ENCODE measurements at regions not wholly inside any gene's neighbourhood (a gene's known extent, or its start where the extent isn't known, plus 50 kb on each side); places are given as distances from the start of the nearest gene placed in this dataset.
"Not testable (repeated sequence)": the region's sequence is repeated elsewhere in the genome, so short reads cannot be mapped to it uniquely, and the experiment has no call there.

DNA sequence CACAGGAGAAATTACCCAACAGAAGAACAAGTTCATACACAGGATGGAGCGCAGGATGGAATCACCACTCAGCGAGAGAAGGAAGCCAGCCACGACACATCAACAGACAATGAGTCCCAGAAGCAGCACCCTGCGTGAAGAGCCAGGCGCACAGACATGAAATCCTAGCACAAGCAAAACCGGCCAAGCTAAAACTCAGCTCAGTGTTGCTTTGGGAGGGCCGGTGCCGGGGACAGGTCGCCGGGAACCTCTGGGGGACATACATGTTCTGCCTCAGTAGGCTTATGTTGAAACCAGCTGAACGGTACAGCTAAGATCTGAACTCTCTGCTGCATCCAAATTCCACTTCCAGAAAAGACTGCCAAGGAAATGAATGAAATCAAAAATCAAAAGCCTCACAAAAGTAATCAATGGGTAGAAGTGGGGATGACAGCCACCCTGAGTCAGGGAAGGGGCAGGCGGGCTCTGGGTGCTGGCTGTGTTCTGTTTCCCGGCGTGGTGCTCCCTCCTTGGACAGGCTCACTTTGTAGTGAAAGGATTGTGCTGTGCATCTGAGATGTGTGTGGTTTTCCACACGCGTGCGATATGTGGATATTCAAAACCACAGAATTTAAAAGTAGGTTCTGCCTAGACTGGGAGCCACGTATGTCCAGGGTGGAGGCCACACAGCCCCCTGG lies 114.7 kb downstream of the PDGFA start:
- Histone ChIP-seq H3K36me3 (ENCODE audit: insufficient read depth, low read length) (no peaks in the 10 kb centered on the region), H3K4me3 (no peak overlapping the region), H3K9me3 (ENCODE audit: low read depth, low read length) (no peaks in the 10 kb centered on the region), H3K27ac (no peak overlapping the region), H3K9ac (ENCODE audit: insufficient read length) (no peak overlapping the region)
- no peak for DNase-seq (ENCODE audit: low read depth, low spot score)
- TF ChIP-seq EZH2 (IDR thresholded peaks at IDR 0.05): no peak
- no peak for TF ChIP-seq POLR2AphosphoS5 (IDR thresholded peaks at IDR 0.05; ENCODE audit: borderline replicate concordance, low read depth, low read length)

DNA sequence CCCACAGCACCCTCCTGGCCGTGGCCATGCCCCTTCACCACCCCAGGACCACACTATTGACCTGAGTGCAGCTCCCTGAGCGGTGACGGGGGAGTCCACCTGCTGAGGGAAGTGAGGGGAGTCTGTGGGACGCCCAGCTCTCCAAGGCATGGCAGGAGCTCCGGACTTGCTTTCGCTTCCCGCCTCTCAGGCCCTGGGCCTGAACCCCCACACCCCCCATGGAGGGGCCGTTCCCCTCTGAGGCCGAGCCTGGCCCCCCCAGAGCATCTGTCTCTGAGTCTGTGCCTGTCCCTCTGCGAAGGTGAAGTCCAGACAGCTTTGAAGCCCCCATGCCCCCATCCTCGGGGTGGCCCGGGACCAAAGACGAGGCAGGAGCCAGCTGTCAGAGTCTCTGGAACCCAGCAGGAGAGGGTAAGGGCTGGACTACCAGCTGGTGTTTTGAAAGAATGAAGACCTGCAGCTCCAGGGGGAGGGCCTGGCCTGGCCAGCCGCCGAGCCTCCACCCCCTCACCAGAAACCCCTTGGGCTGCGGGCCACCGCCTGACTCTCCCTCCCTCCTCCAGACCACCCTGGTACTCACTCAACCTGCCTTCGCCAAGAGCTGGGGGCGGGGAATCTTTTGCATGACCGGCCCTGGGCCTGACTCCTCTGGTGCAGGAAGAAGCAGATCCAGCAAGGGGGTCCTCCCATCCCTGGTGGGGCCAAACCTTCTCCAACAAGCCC lies 114.0 kb downstream of the PDGFA start:
- DNase-seq (ENCODE audit: low read depth, low spot score): no peak
- Histone ChIP-seq H3K9ac (ENCODE audit: insufficient read length) (no peak overlapping the region), H3K4me3 (no peak overlapping the region), H3K27ac (no peak overlapping the region), H3K36me3 (ENCODE audit: insufficient read depth, low read length) (no peaks in the 10 kb centered on the region), H3K9me3 (ENCODE audit: low read depth, low read length) (no peaks in the 10 kb centered on the region)
- TF ChIP-seq FOXP2 (optimal IDR thresholded peaks at IDR 0.05; ENCODE audit: control extremely low read depth, extremely low read length, insufficient read depth) (no peak), POLR2AphosphoS5 (IDR thresholded peaks at IDR 0.05; ENCODE audit: borderline replicate concordance, low read depth, low read length) (no peak), EZH2 (IDR thresholded peaks at IDR 0.05) (no peak)

DNA sequence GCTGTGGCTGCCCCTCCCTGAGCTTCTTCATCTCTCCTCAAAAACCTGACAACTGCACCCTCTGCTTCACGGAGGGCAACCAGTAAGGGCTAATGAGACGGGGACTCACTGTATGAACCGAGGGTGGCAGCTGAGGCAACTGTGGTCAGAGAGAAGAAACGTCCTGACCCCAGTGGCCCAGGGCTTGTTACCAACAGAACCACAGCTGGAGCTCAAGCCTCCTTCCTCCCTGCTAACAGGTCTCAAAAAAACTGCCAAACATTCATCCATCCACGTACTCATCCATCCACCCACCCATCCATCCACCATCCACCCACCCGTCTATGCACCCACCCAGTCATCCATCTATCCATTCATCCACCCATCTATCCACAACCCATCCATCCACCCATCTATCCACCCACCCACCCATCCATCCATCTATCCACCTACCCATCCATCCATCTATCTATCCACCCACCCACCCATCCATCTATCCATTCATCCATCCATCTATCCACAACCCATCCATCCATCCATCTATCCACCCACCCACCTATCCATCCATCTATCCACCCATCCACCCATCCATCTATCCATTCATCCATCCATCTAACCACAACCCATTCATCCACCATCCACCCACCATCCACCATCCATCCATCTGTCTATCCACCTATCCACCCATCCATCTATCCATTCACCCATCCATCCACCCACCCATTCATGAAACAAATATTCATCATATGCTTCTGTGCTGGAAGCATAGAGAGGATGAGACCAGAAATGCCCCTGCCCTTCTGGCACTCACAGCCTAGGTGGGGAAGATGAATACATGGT lies 111.7 kb downstream of the PDGFA start:
- no peaks in the 10 kb centered on the region for H3K36me3 ChIP-seq (ENCODE audit: insufficient read depth, low read length)
- H3K9ac ChIP-seq (ENCODE audit: insufficient read length): no peak overlapping the region
- TF ChIP-seq FOXP2 (optimal IDR thresholded peaks at IDR 0.05; ENCODE audit: control extremely low read depth, extremely low read length, insufficient read depth) (no peak), POLR2AphosphoS5 (IDR thresholded peaks at IDR 0.05; ENCODE audit: borderline replicate concordance, low read depth, low read length) (no peak), EZH2 (IDR thresholded peaks at IDR 0.05) (no peak)
- no peak overlapping the region for H3K27ac ChIP-seq
- no peaks in the 10 kb centered on the region for H3K9me3 ChIP-seq (ENCODE audit: low read depth, low read length)
- DNase-seq (ENCODE audit: low read depth, low spot score): no peak
- H3K4me3 ChIP-seq: no peak overlapping the region

DNA sequence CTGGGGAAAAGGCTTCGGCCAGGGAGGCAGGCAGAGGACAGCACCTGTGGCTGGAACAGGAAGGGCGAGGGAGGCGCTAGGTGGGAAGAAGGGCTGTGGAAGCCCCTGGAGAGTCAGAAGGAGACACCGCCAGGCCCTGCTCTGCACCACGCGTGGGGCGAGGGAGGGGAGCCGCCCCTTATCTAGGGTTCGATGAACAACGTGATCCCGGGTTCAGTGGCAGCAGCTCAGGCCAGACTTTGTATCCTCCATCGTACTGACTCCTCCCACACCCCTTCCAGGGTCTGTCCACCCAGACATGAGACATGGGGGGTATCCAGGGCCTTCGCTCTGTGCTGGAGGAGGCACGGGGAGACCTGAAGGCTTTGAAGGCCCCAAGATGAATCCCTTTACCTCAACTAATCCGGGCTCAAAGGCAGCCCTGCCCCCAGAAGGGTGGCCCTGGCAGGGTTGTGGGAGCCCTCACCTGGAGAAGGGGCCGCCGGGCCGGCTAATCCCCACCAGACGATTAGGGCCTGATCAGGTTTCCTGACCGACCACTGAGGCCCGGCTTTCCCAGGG lies 110.8 kb downstream of the PDGFA start:
- TF ChIP-seq FOXP2 (optimal IDR thresholded peaks at IDR 0.05; ENCODE audit: control extremely low read depth, extremely low read length, insufficient read depth) (no peak), POLR2AphosphoS5 (IDR thresholded peaks at IDR 0.05; ENCODE audit: borderline replicate concordance, low read depth, low read length) (no peak), EZH2 (IDR thresholded peaks at IDR 0.05) (no peak)
- no peak overlapping the region for H3K9ac ChIP-seq (ENCODE audit: insufficient read length)
- no peak overlapping the region for H3K4me3 ChIP-seq
- no peaks in the 10 kb centered on the region for H3K36me3 ChIP-seq (ENCODE audit: insufficient read depth, low read length)
- DNase-seq (ENCODE audit: low read depth, low spot score): no peak
- H3K27ac ChIP-seq: no peak overlapping the region
- no peaks in the 10 kb centered on the region for H3K9me3 ChIP-seq (ENCODE audit: low read depth, low read length)

- TF ChIP-seq POLR2AphosphoS5 (IDR thresholded peaks at IDR 0.05; ENCODE audit: borderline replicate concordance, low read depth, low read length) (no peak), FOXP2 (optimal IDR thresholded peaks at IDR 0.05; ENCODE audit: control extremely low read depth, extremely low read length, insufficient read depth) (no peak), EZH2 (IDR thresholded peaks at IDR 0.05) (no peak)
- Histone ChIP-seq H3K27ac (no peak overlapping the region), H3K9me3 (ENCODE audit: low read depth, low read length) (no peaks in the 10 kb centered on the region), H3K4me3 (no peak overlapping the region), H3K9ac (ENCODE audit: insufficient read length) (no peak overlapping the region), H3K36me3 (ENCODE audit: insufficient read depth, low read length) (no peaks in the 10 kb centered on the region)
- DNase-seq (ENCODE audit: low read depth, low spot score): no peak
Measured at GRCh38 chr7:409339-410281, 110.0 kb downstream of the PDGFA start.

DNA sequence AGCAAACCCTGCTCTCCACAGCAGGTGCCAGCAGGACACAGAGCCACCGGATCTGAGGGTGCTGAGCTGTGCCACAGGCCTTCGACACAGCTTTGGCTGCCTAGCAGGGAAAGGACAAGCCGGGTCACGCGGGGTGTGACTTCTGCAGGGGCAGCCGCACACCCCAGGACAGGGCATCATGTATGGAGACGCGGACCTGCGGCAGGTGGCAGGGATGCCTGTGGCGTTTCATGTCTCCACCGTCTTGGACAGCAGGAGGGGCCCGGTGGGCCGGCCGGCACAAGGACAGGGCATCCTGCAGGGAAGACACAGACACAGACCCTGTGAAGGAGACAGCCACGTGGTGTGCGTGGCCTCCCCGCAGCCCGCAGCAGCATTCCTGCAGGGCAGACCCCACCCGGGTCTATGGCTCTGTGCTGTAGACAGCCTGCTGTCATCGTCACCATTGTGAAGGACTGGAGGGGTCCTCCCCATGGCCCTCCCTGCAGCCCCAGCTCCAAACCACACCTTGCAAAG lies 109.2 kb downstream of the PDGFA start:
- Histone ChIP-seq H3K4me3 (no peak overlapping the region), H3K9ac (ENCODE audit: insufficient read length) (no peak overlapping the region), H3K36me3 (ENCODE audit: insufficient read depth, low read length) (no peaks in the 10 kb centered on the region), H3K9me3 (ENCODE audit: low read depth, low read length) (no peaks in the 10 kb centered on the region), H3K27ac (no peak overlapping the region)
- no peak for TF ChIP-seq EZH2 (IDR thresholded peaks at IDR 0.05)
- TF ChIP-seq POLR2AphosphoS5 (IDR thresholded peaks at IDR 0.05; ENCODE audit: borderline replicate concordance, low read depth, low read length): no peak
- TF ChIP-seq FOXP2 (optimal IDR thresholded peaks at IDR 0.05; ENCODE audit: control extremely low read depth, extremely low read length, insufficient read depth): no peak
- DNase-seq (ENCODE audit: low read depth, low spot score): no peak

DNA sequence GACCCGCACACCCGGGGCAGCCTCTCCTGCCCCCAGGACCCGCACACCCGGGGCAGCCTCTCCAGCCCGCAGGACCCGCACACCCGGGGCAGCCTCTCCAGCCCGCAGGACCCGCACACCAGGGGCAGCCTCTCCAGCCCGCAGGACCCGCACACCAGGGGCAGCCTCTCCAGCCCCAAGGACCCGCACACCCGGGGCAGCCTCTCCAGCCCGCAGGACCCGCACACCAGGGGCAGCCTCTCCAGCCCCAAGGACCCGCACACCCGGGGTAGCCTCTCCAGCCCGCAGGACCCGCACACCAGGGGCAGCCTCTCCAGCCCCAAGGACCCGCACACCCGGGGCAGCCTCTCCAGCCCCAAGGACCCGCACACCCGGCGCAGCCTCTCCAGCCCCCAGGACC lies 108.5 kb downstream of the PDGFA start:
- H3K9ac ChIP-seq (ENCODE audit: insufficient read length); H3K27ac ChIP-seq; H3K9me3 ChIP-seq (ENCODE audit: low read depth, low read length); H3K4me3 ChIP-seq; DNase-seq (ENCODE audit: low read depth, low spot score); H3K36me3 ChIP-seq (ENCODE audit: insufficient read depth, low read length): not testable (repeated sequence)

All from SK-N-MC (cell line).